ENCODE measurements at regions not wholly inside any gene's neighbourhood (a gene's known extent, or its start where the extent isn't known, plus 50 kb on each side); places are given as distances from the start of the nearest gene placed in this dataset.

DNA sequence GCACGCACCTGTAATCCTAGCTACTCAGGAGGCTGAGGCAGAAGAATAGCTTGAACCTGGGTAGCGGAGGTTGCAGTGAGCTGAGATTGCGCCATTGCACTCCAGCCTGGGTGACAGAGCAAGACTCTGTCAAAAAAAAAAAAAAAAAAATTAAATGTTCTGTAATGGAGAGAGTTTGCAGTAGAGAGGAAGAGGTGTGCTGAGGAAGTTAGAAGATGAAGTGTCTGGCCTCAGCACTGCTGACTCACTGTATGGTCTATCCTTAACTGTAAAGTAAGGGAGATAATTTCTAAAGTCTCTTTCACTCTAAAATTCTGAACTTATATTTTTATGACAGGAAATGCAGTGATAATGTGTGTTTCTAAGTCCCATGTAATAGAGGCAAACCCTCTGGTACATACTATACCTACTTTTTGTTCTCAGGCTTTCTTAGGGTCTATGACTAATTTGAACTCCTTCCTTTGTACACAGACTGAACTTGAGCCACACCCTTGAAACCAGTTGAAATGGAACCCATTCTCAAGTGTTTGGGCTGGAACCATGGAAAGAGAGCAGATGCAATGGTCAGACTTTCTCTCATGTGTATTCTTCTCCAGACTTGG is 278.1 kb upstream of the FAR2 start:
- POLR2A ChIA-PET (ENCODE audit: low non-redundant PET), result no interaction called here
- BruUV-seq (replicated peaks), result no TSS peak
- no peak for DNase-seq (ENCODE audit: low spot score)
- Histone ChIP-seq H3K27ac (ENCODE audit: low read depth, low read length, poor library complexity, severe bottlenecking) (no peak overlapping the region), H3K4me3 (ENCODE audit: low read depth, low read length, poor library complexity, severe bottlenecking) (no peak overlapping the region), H3K9me3 (ENCODE audit: low read depth, low read length, poor library complexity, severe bottlenecking) (no peaks in the 10 kb centered on the region), H3K36me3 (ENCODE audit: insufficient read depth, low read length, poor library complexity, severe bottlenecking) (no peaks in the 10 kb centered on the region), H3K27me3 (replicated peaks; ENCODE audit: insufficient read depth, low read depth, low read length, poor library complexity) (peaks cover 22% of the 10 kb centered on the region), H3K4me1 (ENCODE audit: insufficient read depth, low read length, poor library complexity, severe bottlenecking) (no peaks in the 10 kb centered on the region)
- CTCF ChIA-PET, result no interaction called here
- intact Hi-C loops (cut with micrococcal nuclease; ENCODE audit: unreplicated experiment), result loop anchor here (5.0 to 10.0 kb wide), 4 partner anchors 699 to 1139 kb away; no protein-coding TSS in a partner anchor
- TF ChIP-seq, protein P1, sequence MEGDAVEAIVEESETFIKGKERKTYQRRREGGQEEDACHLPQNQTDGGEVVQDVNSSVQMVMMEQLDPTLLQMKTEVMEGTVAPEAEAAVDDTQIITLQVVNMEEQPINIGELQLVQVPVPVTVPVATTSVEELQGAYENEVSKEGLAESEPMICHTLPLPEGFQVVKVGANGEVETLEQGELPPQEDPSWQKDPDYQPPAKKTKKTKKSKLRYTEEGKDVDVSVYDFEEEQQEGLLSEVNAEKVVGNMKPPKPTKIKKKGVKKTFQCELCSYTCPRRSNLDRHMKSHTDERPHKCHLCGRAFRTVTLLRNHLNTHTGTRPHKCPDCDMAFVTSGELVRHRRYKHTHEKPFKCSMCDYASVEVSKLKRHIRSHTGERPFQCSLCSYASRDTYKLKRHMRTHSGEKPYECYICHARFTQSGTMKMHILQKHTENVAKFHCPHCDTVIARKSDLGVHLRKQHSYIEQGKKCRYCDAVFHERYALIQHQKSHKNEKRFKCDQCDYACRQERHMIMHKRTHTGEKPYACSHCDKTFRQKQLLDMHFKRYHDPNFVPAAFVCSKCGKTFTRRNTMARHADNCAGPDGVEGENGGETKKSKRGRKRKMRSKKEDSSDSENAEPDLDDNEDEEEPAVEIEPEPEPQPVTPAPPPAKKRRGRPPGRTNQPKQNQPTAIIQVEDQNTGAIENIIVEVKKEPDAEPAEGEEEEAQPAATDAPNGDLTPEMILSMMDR (conservative IDR thresholded peaks at IDR 0.05; ENCODE audit: low read depth, low read length), result no peak
- no peak for TF ChIP-seq EZH2 (IDR thresholded peaks at IDR 0.05; ENCODE audit: borderline replicate concordance, low read depth, low read length, poor library complexity, severe bottlenecking)

DNA sequence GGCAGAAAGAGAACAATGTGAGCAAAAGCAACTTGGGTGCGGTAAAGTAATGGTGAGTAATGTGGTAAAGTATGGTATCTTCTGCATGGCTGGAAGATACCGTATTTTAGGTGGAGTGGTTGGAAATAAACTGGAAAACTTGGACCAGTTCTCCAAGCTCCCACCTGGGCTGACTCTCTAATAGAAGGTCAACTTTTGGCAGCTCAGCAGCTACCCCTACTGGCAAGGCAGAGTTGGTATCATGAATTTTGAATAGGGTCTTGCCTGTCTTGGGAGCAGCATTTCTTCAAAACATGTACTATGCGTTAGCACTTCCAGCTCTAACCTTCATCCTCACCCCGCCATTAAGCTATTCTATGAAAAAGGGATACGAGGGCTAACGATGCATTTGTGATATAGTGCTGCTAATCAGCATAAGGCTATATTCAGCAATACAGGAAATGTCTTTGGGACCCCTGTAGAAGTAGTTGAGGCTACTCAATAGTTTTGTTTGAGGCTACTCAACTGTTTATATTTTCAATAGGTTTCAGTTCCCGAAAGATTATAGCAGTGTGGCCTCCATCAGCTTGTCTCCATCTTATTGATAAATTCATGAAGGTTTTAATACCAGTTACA is 276.3 kb upstream of the FAR2 start:
- TF ChIP-seq, protein P1 (conservative IDR thresholded peaks at IDR 0.05; ENCODE audit: low read depth, low read length), result peak; percentile 75
- no peak for TF ChIP-seq EZH2 (IDR thresholded peaks at IDR 0.05; ENCODE audit: borderline replicate concordance, low read depth, low read length, poor library complexity, severe bottlenecking)
- Histone ChIP-seq H3K9me3 (ENCODE audit: low read depth, low read length, poor library complexity, severe bottlenecking) (no peaks in the 10 kb centered on the region), H3K36me3 (ENCODE audit: insufficient read depth, low read length, poor library complexity, severe bottlenecking) (no peaks in the 10 kb centered on the region), H3K27me3 (replicated peaks; ENCODE audit: insufficient read depth, low read depth, low read length, poor library complexity) (peaks cover 29% of the 10 kb centered on the region), H3K4me3 (ENCODE audit: low read depth, low read length, poor library complexity, severe bottlenecking) (no peak overlapping the region), H3K27ac (ENCODE audit: low read depth, low read length, poor library complexity, severe bottlenecking) (no peak overlapping the region), H3K4me1 (ENCODE audit: insufficient read depth, low read length, poor library complexity, severe bottlenecking) (no peaks in the 10 kb centered on the region)
- ChIA-PET CTCF (interaction anchor here (0.6 to 1.7 kb wide), 3 partner anchors 271 to 1140 kb away, joined by 3 to 5 read pairs (median 3); no protein-coding TSS in a partner anchor), POLR2A (ENCODE audit: low non-redundant PET) (no interaction called here)
- DNase-seq (ENCODE audit: low spot score), result peak; percentile 68
- intact Hi-C loops (cut with micrococcal nuclease; ENCODE audit: unreplicated experiment), result loop anchor here (5.0 to 10.0 kb wide), 4 partner anchors 700 to 1140 kb away; no protein-coding TSS in a partner anchor
- no TSS peak for BruUV-seq (replicated peaks)

DNA sequence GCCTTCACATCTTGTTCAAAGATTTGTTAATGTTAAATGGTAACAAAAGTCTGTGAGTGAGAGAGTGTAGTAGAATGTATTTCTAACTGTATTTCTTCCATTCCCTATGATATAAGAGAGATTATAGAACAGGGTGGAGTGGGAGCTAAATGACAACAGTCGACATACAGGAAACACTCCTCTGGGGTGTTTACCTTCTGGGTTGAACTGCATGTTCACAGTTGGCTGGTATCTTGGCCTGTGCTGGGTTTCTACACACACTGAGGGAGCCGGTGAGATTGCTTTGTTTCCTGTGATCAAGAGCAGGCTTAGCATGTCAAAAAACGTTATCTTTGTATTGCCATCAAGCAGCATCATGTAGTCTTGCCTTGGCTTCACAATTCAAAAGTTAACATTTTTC is 274.3 kb upstream of the FAR2 start:
- TF ChIP-seq, protein P1 (conservative IDR thresholded peaks at IDR 0.05; ENCODE audit: low read depth, low read length), result no peak
- no peak for TF ChIP-seq EZH2 (IDR thresholded peaks at IDR 0.05; ENCODE audit: borderline replicate concordance, low read depth, low read length, poor library complexity, severe bottlenecking)
- Histone ChIP-seq H3K4me3 (ENCODE audit: low read depth, low read length, poor library complexity, severe bottlenecking) (no peak overlapping the region), H3K36me3 (ENCODE audit: insufficient read depth, low read length, poor library complexity, severe bottlenecking) (no peaks in the 10 kb centered on the region), H3K27me3 (replicated peaks; ENCODE audit: insufficient read depth, low read depth, low read length, poor library complexity) (peaks cover 17% of the 10 kb centered on the region), H3K9me3 (ENCODE audit: low read depth, low read length, poor library complexity, severe bottlenecking) (no peaks in the 10 kb centered on the region), H3K4me1 (ENCODE audit: insufficient read depth, low read length, poor library complexity, severe bottlenecking) (no peaks in the 10 kb centered on the region), H3K27ac (ENCODE audit: low read depth, low read length, poor library complexity, severe bottlenecking) (no peak overlapping the region)
- intact Hi-C loops (cut with micrococcal nuclease; ENCODE audit: unreplicated experiment), result loop anchor here (5.0 to 10.0 kb wide), 4 partner anchors 702 to 1142 kb away; no protein-coding TSS in a partner anchor
- DNase-seq (ENCODE audit: low spot score), result no peak
- ChIA-PET POLR2A (ENCODE audit: low non-redundant PET) (no interaction called here), CTCF (no interaction called here)
- no TSS peak for BruUV-seq (replicated peaks)
